KBM-7 (cell line): ENCODE measurements at regions not wholly inside any gene's neighbourhood (a gene's known extent, or its start where the extent isn't known, plus 50 kb on each side); places are given as distances from the start of the nearest gene placed in this dataset.

Source experiments
- DNase-seq: peaks from one replicate; pipeline ENCODE4 v3.0.0-alpha.2; 2015
- in situ Hi-C: fragments of 300-500 bp; cut with MboI; formaldehyde crosslinking; loops from 2 replicates; pipeline ENCODE4 v1.14.3; 2020; ENCODE audit warnings: low sequenced_read_pairs, low pct_unique_long_range_greater_than_20kb, mixed read lengths

DNA sequence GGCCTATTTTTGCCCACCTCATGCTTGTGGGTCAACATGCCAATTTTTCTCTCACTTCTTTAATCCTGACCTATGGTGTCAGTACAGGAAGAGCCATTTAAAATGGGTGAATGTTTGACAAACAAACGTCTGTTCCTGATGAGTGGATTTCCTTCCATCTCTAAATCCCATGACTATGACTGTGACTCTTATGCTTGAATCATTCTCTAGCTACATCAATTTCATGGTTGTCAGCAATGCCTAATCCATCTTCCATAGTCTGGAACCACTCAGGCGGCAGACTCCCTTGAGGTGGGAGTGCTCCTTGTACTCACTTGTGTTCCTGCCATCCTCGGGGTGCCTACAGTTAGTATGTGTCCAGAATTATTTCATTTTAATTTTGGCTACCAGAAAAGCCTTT lies 194.9 kb upstream of the RPS6KA3 start:
- in situ Hi-C loops: no loop called here

GRCh38 chrX:20461002-20461401 lies 194.3 kb upstream of the RPS6KA3 start:
- no peak for DNase-seq
- in situ Hi-C loops: no loop called here

More for the DNA sequence above, 194.9 kb upstream of the RPS6KA3 start:
- no peak for DNase-seq

GRCh38 chrX:20459410-20460350 lies 193.0 kb upstream of the RPS6KA3 start:
- in situ Hi-C loops: no loop called here
- no peak for DNase-seq

DNA sequence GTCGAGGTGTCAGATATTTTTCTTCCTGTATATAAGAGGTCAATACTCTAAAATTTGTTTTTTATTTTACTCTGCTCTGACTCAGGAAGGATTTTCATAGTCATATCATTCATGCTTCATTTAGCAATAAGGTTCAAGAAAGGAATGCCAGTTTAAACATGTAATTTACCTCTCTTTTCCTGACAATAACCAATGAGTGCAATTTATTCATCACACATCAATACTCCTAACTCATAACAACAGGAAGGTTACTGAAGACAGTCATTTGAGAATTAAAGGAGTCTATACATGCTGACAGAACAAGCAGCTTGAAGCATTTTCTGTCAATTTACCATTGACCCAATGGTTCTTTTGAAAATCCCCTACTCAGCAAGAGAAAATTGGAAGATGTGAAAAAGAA lies 190.3 kb upstream of the RPS6KA3 start:
- in situ Hi-C loops: no loop called here
- no peak for DNase-seq

DNA sequence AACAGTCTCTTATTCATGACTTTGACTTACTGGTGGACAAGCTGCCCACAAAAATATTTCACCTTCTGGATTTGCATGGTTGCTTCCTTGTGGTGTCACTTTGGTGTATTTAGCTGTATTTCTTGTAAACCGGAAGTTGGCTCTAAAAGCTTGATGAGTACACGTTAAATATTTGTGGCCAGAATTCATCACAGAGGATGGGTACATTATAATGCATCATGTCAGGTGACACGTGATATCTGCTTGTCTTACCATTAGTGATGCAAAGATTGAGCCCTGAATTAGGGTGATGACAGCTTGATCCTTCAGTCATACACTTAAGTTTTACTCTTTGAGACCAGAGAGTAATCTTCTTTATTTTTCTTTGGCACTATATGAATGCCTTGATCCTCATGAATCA lies 188.3 kb upstream of the RPS6KA3 start:
- DNase-seq: no peak
- in situ Hi-C loops: no loop called here

DNA sequence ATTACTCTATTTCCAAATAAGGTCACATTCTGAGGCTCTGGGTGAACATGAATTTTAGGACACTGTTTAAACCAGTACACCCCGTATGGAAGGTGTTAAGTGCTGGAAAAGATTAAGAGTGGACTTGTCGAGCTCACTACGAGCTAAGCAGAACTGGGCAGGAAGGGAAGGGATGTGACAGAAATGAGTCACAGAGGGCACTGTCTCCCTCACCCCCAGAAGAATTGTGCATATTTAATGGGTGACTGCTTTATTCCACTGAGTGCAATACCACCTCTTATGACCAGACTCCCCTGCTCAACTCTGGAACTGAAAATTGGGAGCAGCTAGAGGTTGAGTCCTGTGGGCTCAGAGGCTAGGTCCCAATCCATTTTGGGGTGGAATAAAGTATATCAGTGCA lies 187.4 kb upstream of the RPS6KA3 start:
- DNase-seq: no peak
- in situ Hi-C loops: no loop called here

- in situ Hi-C loops: no loop called here
- no peak for DNase-seq
Observed at GRCh38 chrX:20452487-20452886, 185.8 kb upstream of the RPS6KA3 start.

DNA sequence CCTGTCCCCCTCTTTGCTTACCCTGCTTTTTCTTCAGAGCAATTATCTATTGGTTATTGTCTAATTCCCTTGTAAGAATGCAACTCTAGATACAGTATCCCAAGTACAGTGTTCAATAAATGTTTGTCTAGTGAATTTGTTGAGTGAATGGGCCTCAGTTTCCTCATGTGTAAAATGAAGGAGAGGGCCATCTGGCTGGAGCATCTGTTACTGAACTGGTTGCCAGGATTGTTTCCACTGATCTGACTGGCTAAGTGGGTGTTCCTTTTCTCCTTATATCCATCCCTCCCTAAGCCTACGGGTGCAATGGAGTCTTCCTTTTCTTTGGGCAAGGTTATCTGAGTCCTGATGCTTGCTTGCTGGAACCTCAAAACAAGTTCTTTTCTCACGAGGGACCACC lies 185.2 kb upstream of the RPS6KA3 start:
- DNase-seq: no peak
- in situ Hi-C loops: no loop called here

DNA sequence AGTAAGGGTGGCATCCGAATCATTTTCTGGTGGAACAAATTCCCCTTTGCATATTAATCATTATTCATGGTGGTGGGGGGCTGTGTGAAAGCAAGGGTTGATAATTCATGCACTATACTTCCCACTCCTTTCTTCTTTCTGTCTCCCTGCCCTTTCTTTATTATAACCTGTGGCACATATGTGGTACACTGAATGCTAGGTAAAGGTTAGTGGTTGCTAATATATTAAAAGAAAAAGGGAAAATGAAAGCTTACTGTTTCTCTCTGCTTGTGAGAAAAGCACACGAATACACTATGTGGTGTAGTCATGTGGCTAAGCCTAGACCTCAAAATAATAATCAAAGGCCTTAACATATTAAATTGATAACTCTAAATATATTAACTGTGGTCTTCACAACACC lies 178.4 kb upstream of the RPS6KA3 start:
- in situ Hi-C loops: loop anchor here (25.0 kb wide), 1 partner anchor 183 kb away; the partner anchor contains the start of gene RPS6KA3

GRCh38 chrX:20442597-20442996 lies 175.9 kb upstream of the RPS6KA3 start:
- DNase-seq: peak; percentile 84
- in situ Hi-C loops: loop anchor here (25.0 kb wide), 1 partner anchor 180 kb away; the partner anchor contains the start of gene RPS6KA3

More for the DNA sequence above, 178.4 kb upstream of the RPS6KA3 start:
- DNase-seq: no peak

DNA sequence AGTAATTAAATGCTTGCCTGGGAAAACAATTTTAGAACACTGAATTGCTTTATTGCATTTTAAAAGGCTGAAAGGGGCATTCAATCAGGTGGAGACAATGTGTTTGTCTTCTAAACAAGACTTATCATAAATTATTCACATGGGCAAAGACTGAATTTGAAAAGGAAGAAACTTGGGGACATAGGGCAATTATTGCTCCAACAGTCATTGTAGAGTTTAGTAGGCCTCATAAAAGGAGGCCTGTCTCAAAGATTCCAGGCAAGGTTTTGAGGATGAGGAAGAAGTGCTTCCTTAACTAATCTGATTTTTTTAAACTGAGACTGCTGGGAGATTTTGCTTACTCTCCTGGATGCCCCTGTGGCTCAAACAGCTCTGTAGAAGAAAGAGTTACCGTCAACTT lies 174.4 kb upstream of the RPS6KA3 start:
- DNase-seq: no peak
- in situ Hi-C loops: loop anchor here (25.0 kb wide), 1 partner anchor 179 kb away; the partner anchor contains the start of gene RPS6KA3

DNA sequence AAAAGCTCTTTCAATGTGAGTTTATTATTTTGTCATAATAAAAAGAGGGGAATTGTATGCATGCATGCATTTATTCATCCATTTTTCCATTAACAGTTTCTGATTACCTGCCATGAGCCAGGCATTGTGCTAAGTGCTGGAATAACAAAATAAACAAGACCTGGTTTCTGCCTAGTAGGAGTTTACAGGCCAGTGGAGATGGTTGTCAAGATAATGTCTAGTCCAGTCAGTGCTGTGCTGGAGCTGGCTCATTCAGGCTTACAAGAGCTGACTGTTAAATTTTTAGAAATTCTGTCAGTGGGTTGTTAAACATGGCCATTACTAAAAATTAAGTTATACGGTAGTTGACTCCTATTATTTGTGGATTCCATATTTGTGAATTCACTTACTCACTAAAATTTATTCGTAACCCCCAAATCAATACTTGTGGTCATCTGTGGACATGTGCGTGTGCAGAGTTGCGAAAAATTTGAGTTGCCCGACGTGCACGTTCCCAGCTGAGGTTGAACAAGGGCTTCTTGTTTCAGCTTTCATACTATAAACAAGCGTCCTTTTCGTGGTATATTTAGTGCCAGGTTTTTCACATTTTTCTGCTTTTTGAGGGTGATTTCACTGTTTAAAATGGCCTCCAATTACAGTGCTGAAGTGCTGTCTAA lies 172.3 kb upstream of the RPS6KA3 start:
- in situ Hi-C loops: loop anchor here (25.0 kb wide), 1 partner anchor 177 kb away; the partner anchor contains the start of gene RPS6KA3
- DNase-seq: no peak

- in situ Hi-C loops: loop anchor here (25.0 kb wide), 1 partner anchor 175 kb away; the partner anchor contains the start of gene RPS6KA3
- DNase-seq: peak; percentile 61
Observed at GRCh38 chrX:20437683-20438082, 171.0 kb upstream of the RPS6KA3 start.

- DNase-seq: no peak
- in situ Hi-C loops: loop anchor here (25.0 kb wide), 1 partner anchor 174 kb away; the partner anchor contains the start of gene RPS6KA3
Observed at GRCh38 chrX:20435913-20436312, 169.2 kb upstream of the RPS6KA3 start.

GRCh38 chrX:20434986-20435385 lies 168.3 kb upstream of the RPS6KA3 start:
- in situ Hi-C loops: loop anchor here (25.0 kb wide), 1 partner anchor 173 kb away; the partner anchor contains the start of gene RPS6KA3
- DNase-seq: no peak

- DNase-seq: no peak
- in situ Hi-C loops: loop anchor here (25.0 kb wide), 1 partner anchor 171 kb away; the partner anchor contains the start of gene RPS6KA3
Observed at GRCh38 chrX:20433388-20433775, 166.7 kb upstream of the RPS6KA3 start.

DNA sequence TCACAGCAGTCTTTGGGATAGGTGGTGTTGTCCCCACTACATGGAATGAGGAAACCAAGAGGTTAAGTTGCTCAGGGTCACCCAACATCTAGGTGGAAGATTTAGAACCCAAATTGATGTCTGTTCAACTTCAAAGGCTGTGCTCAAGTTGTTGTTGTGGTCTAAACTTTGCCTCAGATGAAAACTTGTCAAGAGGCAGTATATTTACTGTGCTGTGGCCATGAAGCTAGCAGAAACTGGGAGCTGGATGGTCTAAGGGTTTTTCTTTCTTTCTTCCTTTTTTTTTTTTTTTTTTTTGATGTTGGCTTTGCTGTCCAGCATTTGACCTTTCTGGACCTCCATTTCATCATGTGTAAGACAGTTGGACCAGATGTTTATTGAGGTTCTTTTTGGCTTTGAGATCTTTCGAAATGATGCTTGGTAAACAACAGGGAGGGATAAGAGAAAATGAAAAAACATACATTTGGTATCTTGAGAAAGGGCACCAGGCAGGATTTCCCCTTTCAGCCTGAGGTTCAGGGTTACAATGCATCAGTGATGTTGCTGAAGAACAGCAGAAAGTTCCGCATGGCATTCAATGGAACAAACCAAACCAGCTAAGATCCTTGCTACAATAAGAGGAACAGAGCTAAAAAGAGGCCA lies 166.2 kb upstream of the RPS6KA3 start:
- in situ Hi-C loops: loop anchor here (25.0 kb wide), 1 partner anchor 171 kb away; the partner anchor contains the start of gene RPS6KA3
- DNase-seq: no peak

- in situ Hi-C loops: loop anchor here (25.0 kb wide), 1 partner anchor 170 kb away; the partner anchor contains the start of gene RPS6KA3
- no peak for DNase-seq
Observed at GRCh38 chrX:20432048-20432447, 165.3 kb upstream of the RPS6KA3 start.

DNA sequence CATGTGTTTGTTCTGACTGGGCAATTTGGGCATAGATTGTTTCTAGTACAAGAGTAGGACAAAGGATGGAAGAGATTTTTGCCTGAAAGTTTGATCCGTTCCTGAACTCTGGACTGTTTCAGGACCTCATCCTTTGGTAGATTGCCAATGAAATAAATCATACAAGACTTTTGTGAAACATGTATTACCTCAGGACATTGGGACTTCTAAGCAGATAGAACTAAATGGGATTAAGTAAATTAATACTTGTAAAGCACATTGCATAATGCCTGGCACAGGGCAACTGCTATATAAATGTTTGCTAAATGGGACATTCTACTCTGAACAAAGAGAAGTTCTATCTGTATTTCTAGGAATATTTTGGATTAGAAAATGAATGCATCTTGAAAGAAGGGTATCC lies 164.8 kb upstream of the RPS6KA3 start:
- in situ Hi-C loops: loop anchor here (25.0 kb wide), 1 partner anchor 169 kb away; the partner anchor contains the start of gene RPS6KA3

More for the DNA sequence above, 164.8 kb upstream of the RPS6KA3 start:
- no peak for DNase-seq
